Psoas muscle (tissue), 7 donors: ENCODE measurements at regions not wholly inside any gene's neighbourhood (a gene's known extent, or its start where the extent isn't known, plus 50 kb on each side); places are given as distances from the start of the nearest gene placed in this dataset.

Experiments used
- ATAC-seq, 4 donors: fragments of 200-7000 bp; cut with Tn5 transposase; one replicate each; pipeline ENCODE4 v1.9.1; 2020; ENCODE audit warnings: moderate library complexity in 3 of 4, mild to moderate bottlenecking in 2 of 4
- DNase-seq, 2 donors: peaks; one replicate each; pipeline ENCODE4 v3.0.0-alpha.2; 2020
- H3K27ac ChIP-seq: fragments of 200-600 bp; one replicate; pipeline ENCODE4 v1.8.0; 2022
- H3K27me3 ChIP-seq, 3 donors: fragments of 200-600 bp in 1 of 3; one replicate each; pipeline versions ENCODE4 v1.6.1 to v1.8.0; 2013 to 2022; ENCODE audit warnings: low read length in 2 of 3, mild to moderate bottlenecking in 2 of 3, moderate library complexity in 1 of 3; ENCODE audit not compliant: insufficient read depth in 3 of 3
- H3K36me3 ChIP-seq, 2 donors: fragments of 200-600 bp in 1 of 2; one replicate each; pipeline versions ENCODE4 v1.6.1 to v1.8.0; 2013 to 2022; ENCODE audit warnings: low read depth in 1 of 2, mild to moderate bottlenecking in 1 of 2, moderate library complexity in 1 of 2; ENCODE audit not compliant: insufficient read depth in 1 of 2
- H3K4me1 ChIP-seq: fragments of 200-600 bp; one replicate; pipeline ENCODE4 v1.8.0; 2022
- H3K4me3 ChIP-seq: fragments of 200-600 bp; one replicate; pipeline ENCODE4 v1.8.0; 2022; ENCODE audit warnings: mild to moderate bottlenecking
- H3K9me3 ChIP-seq: fragments of 200-600 bp; one replicate; pipeline ENCODE4 v1.8.0; 2022
- CTCF ChIP-seq: fragments of 200-600 bp; IDR thresholded peaks from one replicate; pipeline ENCODE4 v1.8.0; 2022; ENCODE audit warnings: antibody characterized with exemption
- WGBS, 3 donors: extraction: QIAGEN DNeasy Blood & Tissue Kit; methylation state at CpG; one replicate each; pipeline versions ENCODE4 v1.1.6 to v1.1.7; 2013; 5-methylcytosine and 5-hydroxymethylcytosine counted together
- intact Hi-C, 2 donors: fragments of 100-400 bp; cut with DNase I; formaldehyde crosslinking; loops; one replicate each; pipeline versions ENCODE4 v1.11.0 to v1.14.2; 2022
- donor health status: healthy with polysubstance abuse.
- donor health status: DM: no; HTN: no; CAD: no; lungs with moderate emphysema.
- donor health status: Bipolar disorder and iron deficiency.
- donor health status: healthy.
- donor health status: DM: yes; HTN: yes; CAD: no.
- donor health status: DM: no; HTN: no; CAD: no.
- donor health status: DM: yes; HTN: yes; CAD: no.

- DNase-seq, result no peak
- no peak for TF ChIP-seq CTCF
- no peak for ATAC-seq
- no peak overlapping the region for H3K4me3 ChIP-seq
- H3K27me3 ChIP-seq, result peaks cover 0 to 4% (median 0%) of the 10 kb centered on the region in 3 donors
- WGBS, 3 donors, result 52 to 82% (median 70%) methylated on average over 3 of the region's 3 CpGs
- H3K36me3 ChIP-seq, result no peaks in the 10 kb centered on the region
- intact Hi-C loops, result no loop called here
- no peaks in the 10 kb centered on the region for H3K9me3 ChIP-seq
- no peak overlapping the region for H3K27ac ChIP-seq
- no peaks in the 10 kb centered on the region for H3K4me1 ChIP-seq
Measured at GRCh38 chr1:30274976-30275621, 448.3 kb downstream of the MATN1 start.

- Histone ChIP-seq H3K4me1 (no peaks in the 10 kb centered on the region), H3K4me3 (no peak overlapping the region), H3K36me3 (no peaks in the 10 kb centered on the region), H3K27ac (no peak overlapping the region), H3K9me3 (no peaks in the 10 kb centered on the region), H3K27me3 (peaks cover 0 to 4% (median 0%) of the 10 kb centered on the region in 3 donors)
- WGBS, 3 donors, result 60 to 66% (median 64%) methylated on average over 3 of the region's 3 CpGs
- TF ChIP-seq CTCF, result no peak
- ATAC-seq, result no peak
- intact Hi-C loops, result no loop called here
- peak in 1 of 2 donors; percentile 19 for DNase-seq
Measured at GRCh38 chr1:30274173-30274970, 449.0 kb downstream of the MATN1 start.

GRCh38 chr1:30273456-30273855, 449.9 kb downstream of the MATN1 start:
- H3K4me3 ChIP-seq, result no peak overlapping the region
- 75 to 91% (median 90%) methylated on average over 4 to 5 of the region's 5 CpGs for WGBS, 3 donors
- H3K4me1 ChIP-seq, result no peaks in the 10 kb centered on the region
- H3K9me3 ChIP-seq, result no peaks in the 10 kb centered on the region
- peaks cover 0 to 4% (median 0%) of the 10 kb centered on the region in 3 donors for H3K27me3 ChIP-seq
- H3K27ac ChIP-seq, result no peak overlapping the region
- TF ChIP-seq CTCF, result no peak
- DNase-seq (peak in 1 of 2 donors; percentile 16), ATAC-seq (no peak)
- H3K36me3 ChIP-seq, result no peaks in the 10 kb centered on the region
- intact Hi-C loops, result no loop called here

- TF ChIP-seq CTCF, result no peak
- Histone ChIP-seq H3K27me3 (peaks cover 0 to 6% (median 0%) of the 10 kb centered on the region in 3 donors), H3K4me1 (no peaks in the 10 kb centered on the region), H3K4me3 (no peak overlapping the region), H3K9me3 (no peaks in the 10 kb centered on the region), H3K36me3 (no peaks in the 10 kb centered on the region), H3K27ac (no peak overlapping the region)
- 88 to 94% (median 91%) methylated on average over 1 of the region's 1 CpG for WGBS, 3 donors
- peak in 1 of 2 donors; percentile 12 for DNase-seq
- intact Hi-C loops, result no loop called here
- no peak for ATAC-seq
Measured at GRCh38 chr1:30273021-30273325, 450.4 kb downstream of the MATN1 start.
